ENCODE measurements at regions not wholly inside any gene's neighbourhood (a gene's known extent, or its start where the extent isn't known, plus 50 kb on each side); places are given as distances from the start of the nearest gene placed in this dataset.

- DNase-seq (no peak), ATAC-seq (no peak)
- Mint-ChIP-seq H3K4me3 (no peak overlapping the region), H3K9me3 (peaks cover 2% of the 10 kb centered on the region), H3K27ac (no peak overlapping the region), H3K27me3 (no peaks in the 10 kb centered on the region), H3K36me3 (ENCODE audit: low read depth) (no peaks in the 10 kb centered on the region), H3K4me1 (ENCODE audit: low read depth) (no peaks in the 10 kb centered on the region)
- ChIA-PET CTCF (interaction anchor here (1.5 kb wide), 1 partner anchor 25 kb away, joined by 3 read pairs; no protein-coding TSS in a partner anchor), POLR2A (no interaction called here)
- intact Hi-C loops (cut with micrococcal nuclease), result no loop called here
- TF ChIP-seq, protein P1, sequence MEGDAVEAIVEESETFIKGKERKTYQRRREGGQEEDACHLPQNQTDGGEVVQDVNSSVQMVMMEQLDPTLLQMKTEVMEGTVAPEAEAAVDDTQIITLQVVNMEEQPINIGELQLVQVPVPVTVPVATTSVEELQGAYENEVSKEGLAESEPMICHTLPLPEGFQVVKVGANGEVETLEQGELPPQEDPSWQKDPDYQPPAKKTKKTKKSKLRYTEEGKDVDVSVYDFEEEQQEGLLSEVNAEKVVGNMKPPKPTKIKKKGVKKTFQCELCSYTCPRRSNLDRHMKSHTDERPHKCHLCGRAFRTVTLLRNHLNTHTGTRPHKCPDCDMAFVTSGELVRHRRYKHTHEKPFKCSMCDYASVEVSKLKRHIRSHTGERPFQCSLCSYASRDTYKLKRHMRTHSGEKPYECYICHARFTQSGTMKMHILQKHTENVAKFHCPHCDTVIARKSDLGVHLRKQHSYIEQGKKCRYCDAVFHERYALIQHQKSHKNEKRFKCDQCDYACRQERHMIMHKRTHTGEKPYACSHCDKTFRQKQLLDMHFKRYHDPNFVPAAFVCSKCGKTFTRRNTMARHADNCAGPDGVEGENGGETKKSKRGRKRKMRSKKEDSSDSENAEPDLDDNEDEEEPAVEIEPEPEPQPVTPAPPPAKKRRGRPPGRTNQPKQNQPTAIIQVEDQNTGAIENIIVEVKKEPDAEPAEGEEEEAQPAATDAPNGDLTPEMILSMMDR (IDR thresholded peaks at IDR 0.05), result no peak
Measured at GRCh38 chr12:127262615-127263014, 1004.4 kb upstream of the TMEM132C start.

DNA sequence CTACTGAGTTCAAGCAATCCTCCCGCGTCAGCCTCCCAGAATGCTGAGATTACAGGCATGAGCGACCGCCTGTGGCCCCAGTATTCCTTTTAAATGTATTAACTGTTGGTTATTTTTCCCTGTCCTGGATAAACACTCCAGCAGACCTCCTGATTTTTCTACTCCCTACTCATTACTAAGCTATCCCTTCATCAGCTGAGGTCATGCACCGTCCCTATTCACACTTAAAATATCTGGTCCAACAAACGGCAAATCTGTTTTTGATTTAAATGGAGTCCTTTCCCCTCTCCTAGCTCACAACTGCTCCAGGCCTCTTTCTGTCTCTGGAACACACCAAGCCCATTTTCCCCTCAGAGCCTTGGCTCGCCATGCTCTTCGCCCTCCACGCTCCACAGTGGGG is 1003.3 kb upstream of the TMEM132C start:
- TF ChIP-seq, protein P1 (IDR thresholded peaks at IDR 0.05), result no peak
- Mint-ChIP-seq H3K9me3 (peaks cover 2% of the 10 kb centered on the region), H3K27ac (no peak overlapping the region), H3K4me1 (ENCODE audit: low read depth) (no peaks in the 10 kb centered on the region), H3K36me3 (ENCODE audit: low read depth) (no peaks in the 10 kb centered on the region), H3K4me3 (no peak overlapping the region), H3K27me3 (no peaks in the 10 kb centered on the region)
- DNase-seq (no peak), ATAC-seq (no peak)
- ChIA-PET POLR2A (no interaction called here), CTCF (interaction anchor here (0.6 to 1.5 kb wide), 2 partner anchors 13 to 24 kb away, joined by 3 to 4 read pairs; no protein-coding TSS in a partner anchor)
- intact Hi-C loops (cut with micrococcal nuclease), result no loop called here

GRCh38 chr12:127267128-127267527 is 999.8 kb upstream of the TMEM132C start:
- Mint-ChIP-seq H3K9me3 (no peaks in the 10 kb centered on the region), H3K27me3 (no peaks in the 10 kb centered on the region), H3K4me1 (ENCODE audit: low read depth) (no peaks in the 10 kb centered on the region), H3K36me3 (ENCODE audit: low read depth) (no peaks in the 10 kb centered on the region), H3K27ac (no peak overlapping the region), H3K4me3 (no peak overlapping the region)
- ChIA-PET POLR2A (interaction anchor here (0.6 kb wide), 1 partner anchor 17 kb away, joined by 3 read pairs; no protein-coding TSS in a partner anchor), CTCF (interaction anchor here (0.6 kb wide), 1 partner anchor 13 kb away, joined by 3 read pairs; no protein-coding TSS in a partner anchor)
- DNase-seq, result no peak
- TF ChIP-seq, protein P1 (IDR thresholded peaks at IDR 0.05), result no peak
- intact Hi-C loops (cut with micrococcal nuclease), result no loop called here
- no peak for ATAC-seq

DNA sequence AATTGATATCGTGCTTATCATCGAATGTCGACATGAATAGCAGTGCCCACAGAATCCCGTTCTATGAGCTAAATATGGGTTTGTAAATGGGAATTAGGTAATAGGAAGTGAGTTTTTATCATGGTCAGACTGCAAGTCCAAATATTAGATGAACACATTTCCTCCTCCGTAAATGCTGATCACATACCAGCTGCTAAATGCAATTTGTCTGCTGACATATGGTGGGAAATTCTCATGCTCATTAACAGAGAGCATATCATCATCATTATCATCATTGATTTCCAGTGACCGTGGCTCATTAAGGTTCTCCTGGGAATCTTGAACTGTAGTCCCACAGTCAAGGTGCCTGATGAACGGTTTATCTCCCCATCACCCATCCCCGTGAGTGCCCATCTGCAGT is 998.8 kb upstream of the TMEM132C start:
- TF ChIP-seq, protein P1 (IDR thresholded peaks at IDR 0.05), result no peak
- Mint-ChIP-seq H3K4me1 (ENCODE audit: low read depth) (no peaks in the 10 kb centered on the region), H3K27me3 (no peaks in the 10 kb centered on the region), H3K27ac (no peak overlapping the region), H3K4me3 (no peak overlapping the region), H3K36me3 (ENCODE audit: low read depth) (no peaks in the 10 kb centered on the region), H3K9me3 (no peaks in the 10 kb centered on the region)
- intact Hi-C loops (cut with micrococcal nuclease), result no loop called here
- ATAC-seq (no peak), DNase-seq (no peak)
- ChIA-PET POLR2A (no interaction called here), CTCF (no interaction called here)

DNA sequence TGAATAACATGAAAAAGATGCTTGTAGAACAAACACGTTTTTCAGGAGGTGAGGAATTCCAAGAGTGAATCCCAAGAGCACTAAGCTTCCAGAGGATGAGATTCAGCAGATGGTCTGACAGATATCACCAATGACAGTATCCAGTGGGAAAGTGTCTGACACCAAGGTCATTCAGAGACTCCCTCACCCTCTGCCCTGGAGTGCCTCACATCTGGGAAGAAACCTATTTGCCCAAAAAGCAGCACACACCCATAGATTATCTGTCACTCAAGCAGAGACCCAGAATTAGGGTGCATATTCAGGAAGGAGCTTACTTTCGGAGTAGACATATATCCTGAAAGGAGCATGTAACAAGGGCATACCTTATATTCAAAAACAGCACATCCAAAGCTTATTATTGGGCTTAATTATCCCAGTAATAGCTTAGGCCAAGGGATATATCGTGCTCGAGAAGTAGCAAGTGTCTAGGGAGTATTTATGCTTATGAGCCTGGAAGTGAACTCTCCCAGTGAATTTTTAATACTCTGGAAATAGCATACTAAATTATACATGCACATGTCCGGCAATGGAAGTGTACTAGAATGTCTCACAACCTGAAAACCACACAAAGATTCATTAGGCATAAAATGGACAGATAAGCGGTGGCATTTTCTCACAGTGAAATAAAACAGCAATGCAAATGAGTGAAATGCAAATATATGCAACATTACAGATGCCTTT is 998.1 kb upstream of the TMEM132C start:
- Mint-ChIP-seq H3K27me3 (no peaks in the 10 kb centered on the region), H3K4me3 (no peak overlapping the region), H3K4me1 (ENCODE audit: low read depth) (no peaks in the 10 kb centered on the region), H3K9me3 (no peaks in the 10 kb centered on the region), H3K27ac (no peak overlapping the region), H3K36me3 (ENCODE audit: low read depth) (no peaks in the 10 kb centered on the region)
- ATAC-seq (no peak), DNase-seq (no peak)
- ChIA-PET POLR2A (no interaction called here), CTCF (no interaction called here)
- intact Hi-C loops (cut with micrococcal nuclease), result no loop called here
- TF ChIP-seq, protein P1 (IDR thresholded peaks at IDR 0.05), result no peak
